Ecto neural progenitor cell (in vitro differentiated cells): ENCODE measurements at regions not wholly inside any gene's neighbourhood (a gene's known extent, or its start where the extent isn't known, plus 50 kb on each side); places are given as distances from the start of the nearest gene placed in this dataset.
"Not testable (repeated sequence)": the region's sequence is repeated elsewhere in the genome, so short reads cannot be mapped to it uniquely, and the experiment has no call there.

Experiments
- DNase-seq: peaks from one replicate; pipeline ENCODE4 v3.0.0-alpha.2; 2018; ENCODE audit warnings: low spot score

DNA sequence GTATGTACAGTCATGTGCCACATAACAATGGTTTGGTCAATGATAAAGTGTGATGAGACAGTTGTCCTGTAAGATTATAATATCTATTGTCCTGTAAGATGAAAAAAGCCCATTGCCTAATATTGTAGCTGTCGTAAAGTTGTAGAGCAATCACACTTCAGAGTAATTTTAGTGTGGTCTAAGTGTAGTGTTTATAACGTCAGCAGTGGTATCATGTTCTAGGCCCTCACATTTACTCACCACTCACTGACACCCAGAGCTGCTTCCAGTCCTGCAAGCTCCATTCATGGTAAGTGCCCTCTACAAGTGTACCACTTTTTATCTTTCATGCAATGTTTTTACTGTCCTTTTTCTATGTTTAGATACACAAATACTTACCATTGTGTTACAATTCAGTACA lies 259.9 kb upstream of the RAB4A start:
- DNase-seq: no peak

DNA sequence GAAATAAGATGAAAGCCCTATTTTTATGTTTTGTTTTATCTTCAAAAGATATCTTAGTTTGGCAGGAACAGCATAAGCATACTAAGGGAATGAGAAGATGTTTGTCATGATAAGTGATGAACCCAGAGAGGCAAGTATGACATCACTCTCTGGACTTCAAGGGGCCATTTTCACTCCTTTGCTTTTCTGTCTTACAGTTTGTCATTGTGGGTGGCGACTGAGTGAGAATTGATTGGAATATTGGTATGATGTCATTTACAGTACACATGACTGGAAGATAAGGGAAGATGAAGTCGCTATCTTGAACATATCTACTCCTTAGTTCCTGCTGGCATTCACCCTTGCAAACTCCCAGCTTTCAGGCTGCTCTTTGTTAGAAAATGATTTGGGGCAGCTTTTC lies 258.1 kb upstream of the RAB4A start:
- DNase-seq: no peak

- DNase-seq: no peak
Measured at GRCh38 chr1:229013981-229014380, 256.9 kb upstream of the RAB4A start.

GRCh38 chr1:229015806-229016205 lies 255.1 kb upstream of the RAB4A start:
- no peak for DNase-seq

GRCh38 chr1:229017091-229017490 lies 253.8 kb upstream of the RAB4A start:
- DNase-seq: no peak

DNA sequence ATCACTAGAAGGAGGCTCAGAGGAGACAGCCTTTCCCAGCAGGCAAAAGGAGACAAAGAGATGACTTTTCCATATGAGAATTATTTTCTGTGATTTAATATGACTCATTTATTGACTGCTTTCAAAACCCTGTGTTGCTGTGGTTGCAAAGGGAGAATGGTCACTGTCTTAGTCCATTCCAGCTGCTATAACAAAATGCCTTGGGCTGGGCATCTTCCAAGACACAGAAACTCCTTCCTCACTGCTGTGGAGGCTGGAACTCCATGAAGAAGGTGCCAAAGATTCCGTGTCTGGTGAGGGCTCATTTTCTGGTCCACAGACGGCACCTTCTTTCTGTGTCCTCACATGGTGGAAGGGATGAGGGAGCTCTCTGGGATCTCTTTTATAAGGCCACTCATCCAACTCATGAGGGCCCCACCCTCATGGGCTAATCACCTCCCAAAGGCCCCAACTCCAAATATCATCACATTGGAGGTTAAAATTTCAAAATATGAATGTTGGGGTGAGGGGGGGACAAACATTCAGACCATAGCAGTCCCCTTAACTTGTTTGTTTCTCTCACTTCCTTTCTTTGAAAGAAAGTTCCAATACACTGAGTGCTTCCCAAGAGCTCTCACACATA lies 252.1 kb upstream of the RAB4A start:
- no peak for DNase-seq

GRCh38 chr1:229019663-229020271 lies 251.1 kb upstream of the RAB4A start:
- DNase-seq: no peak

DNA sequence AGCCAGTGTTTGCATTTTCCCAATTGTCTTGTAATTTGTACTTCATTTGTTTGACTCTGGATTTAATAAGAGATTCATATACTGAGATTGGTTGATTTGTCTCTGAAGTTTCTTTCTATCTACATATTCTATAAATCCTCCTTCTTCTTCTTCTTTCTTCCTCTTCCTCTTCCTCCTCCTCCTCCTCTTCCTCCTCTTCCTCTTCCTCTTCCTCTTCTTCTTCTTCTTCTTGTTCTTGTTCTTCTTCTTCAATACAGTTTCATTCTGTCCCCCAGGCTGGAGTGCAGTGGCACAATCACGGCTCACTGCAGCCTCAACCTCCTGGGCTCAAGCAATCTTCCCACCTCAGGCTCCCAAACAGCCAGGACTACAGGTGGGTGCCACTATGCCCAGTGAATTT lies 249.9 kb upstream of the RAB4A start:
- not testable (repeated sequence) for DNase-seq

DNA sequence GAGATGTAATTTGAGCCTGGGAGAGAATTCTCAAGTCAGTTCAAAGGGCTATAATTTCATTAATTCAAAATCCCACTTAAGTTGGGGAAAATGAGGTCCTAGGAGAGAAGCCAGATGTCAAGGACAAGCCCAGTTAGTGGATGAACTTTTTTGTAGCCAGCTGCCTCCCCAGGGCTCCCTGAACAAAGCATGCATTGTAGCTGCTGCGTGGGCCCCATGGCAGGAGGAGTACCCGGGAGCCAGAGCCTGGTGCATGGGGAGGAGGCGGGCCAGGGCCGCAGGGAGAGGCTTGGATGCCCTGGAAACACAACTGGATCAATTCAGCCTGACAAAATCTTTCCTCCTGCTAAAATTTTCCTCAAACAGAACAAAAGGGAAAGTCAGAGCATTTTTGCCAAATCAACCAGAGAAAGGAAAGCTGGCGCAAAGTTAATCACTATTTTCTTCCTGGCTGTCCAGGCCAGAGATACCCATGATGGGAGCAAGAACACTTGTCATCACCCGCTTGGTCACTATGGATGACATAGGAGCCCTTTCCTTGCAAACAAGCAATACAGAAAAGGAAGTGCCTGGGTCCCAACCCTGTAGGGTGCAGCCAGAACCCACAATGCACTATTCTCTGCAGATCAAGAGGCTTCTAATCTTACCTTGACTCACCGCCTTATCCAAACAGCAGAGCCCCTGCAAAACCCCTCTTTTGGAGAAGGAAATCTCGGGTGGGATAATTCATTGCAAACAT lies 248.1 kb upstream of the RAB4A start:
- DNase-seq: no peak

DNA sequence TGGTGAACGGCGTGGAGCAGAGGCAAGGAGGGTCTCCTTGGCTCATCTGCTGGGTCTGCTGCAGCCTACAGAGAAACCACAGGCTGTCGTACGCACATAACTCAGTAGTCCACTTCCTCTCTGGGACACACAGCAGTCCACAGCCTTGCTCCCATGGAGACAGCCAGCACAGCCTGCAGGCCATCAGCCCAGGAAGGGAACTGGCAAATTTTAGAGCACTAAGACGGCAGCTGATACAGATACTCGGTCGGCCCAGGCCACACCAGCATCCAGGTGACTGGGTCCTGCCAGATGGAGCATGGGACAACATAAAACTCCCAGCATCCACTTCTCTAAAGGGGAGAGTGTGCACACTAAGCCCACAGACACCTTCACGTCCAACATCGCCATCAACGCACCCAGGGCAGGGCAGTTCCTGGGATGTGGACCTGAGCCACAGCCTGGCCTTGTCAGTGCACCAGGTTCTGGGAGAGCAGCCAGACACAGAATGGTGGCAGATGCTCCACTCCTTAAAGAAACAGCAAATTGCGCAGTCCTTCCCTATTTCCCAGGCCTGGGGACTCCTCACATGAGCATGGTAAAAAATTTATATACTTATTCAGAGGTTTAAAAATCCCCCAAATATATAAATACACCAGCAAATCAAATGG lies 247.1 kb upstream of the RAB4A start:
- DNase-seq: no peak

- DNase-seq: no peak
Measured at GRCh38 chr1:229024528-229025130, 246.3 kb upstream of the RAB4A start.

DNA sequence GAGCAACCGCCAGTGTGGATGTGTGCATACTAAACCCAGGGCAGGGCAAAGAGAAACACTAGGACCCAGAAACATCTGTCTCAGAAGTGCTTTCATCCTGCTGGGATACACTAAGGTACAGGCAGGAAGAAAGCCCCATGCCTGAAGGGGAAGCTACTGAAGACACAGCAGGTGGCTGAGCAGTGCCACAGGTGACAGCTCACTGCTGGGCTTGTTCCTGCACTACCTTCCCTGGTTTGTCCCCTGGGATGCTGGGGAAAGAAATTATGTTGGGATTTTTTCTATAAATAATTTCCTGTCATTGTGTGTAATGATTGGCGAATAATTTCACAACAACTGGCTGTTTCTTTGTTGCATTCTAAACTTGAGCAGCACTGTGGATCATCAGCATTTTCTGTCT lies 245.3 kb upstream of the RAB4A start:
- no peak for DNase-seq

- DNase-seq: no peak
Measured at GRCh38 chr1:229027158-229027557, 243.8 kb upstream of the RAB4A start.

DNA sequence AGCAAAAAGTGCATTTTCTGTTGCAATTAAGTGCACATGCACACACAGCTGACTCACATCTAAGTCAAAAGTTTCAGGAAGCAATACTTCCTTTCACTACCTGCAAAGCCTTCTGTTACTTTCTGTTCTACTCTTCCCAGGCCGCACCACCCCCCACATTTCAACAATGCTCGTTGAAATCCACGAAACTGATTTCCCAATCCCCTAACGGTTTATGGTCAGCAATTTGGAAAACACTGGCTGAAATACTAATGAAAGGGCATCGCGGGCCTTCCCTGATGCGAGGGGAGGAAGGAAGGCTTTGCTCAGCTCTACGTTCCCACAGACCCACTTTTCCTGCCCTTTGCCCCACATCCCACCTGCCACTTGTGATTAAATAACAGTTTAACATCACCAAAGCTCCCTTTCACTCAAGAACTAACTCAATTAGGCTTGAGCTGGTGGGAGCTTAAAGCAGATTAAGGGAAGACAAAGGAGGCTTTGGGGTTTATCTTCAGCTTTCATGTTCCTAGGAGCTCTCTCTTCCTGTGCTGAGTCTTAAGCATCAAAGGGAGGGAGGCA lies 243.2 kb upstream of the RAB4A start:
- DNase-seq: peak; percentile 74

- peak; percentile 70 for DNase-seq
Measured at GRCh38 chr1:229028544-229028943, 242.4 kb upstream of the RAB4A start.

- DNase-seq: no peak
Measured at GRCh38 chr1:229028987-229029878, 241.7 kb upstream of the RAB4A start.

- no peak for DNase-seq
Measured at GRCh38 chr1:229029879-229030235, 241.1 kb upstream of the RAB4A start.

DNA sequence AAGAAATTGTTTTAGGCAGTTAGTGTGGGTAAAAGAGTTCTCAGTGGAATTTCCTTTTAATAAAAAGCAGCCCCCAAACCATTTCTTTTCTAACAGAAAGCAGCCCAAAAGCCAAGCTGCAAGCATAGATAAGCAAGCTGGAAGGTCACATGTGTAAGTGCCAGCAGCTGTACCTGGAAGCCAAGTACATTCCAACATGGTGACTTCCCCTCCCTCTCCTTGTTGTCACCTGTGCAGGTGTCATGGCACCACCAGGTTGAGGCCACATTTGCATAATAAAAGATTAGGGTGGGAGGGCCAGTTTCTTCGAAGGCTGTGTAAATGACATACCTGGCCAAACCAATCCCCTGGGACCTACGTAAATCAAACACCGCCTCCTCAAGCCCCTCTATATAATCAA lies 240.3 kb upstream of the RAB4A start:
- no peak for DNase-seq

DNA sequence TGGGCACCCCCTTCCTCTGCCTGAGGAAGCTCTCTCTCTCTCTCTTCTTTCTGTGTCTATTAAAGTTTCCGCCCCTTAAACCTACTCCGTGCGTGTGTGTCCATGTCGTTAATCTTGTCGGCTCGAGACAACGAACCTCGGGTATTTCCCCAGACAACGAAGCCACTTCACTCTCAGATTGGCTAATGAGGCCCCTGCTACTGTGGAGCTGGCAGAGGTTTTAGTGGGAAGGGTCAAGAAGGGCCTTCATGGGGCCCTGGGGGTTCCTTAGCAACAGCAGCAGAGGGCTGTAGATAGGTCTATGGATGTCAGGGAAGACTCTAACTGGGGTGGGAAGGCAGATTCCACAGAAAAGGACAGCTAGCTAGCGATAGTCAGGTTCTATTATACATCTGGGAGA lies 239.8 kb upstream of the RAB4A start:
- DNase-seq: no peak

GRCh38 chr1:229031481-229032341 lies 239.2 kb upstream of the RAB4A start:
- DNase-seq: no peak
